NCI-H2029 (cell line): ENCODE measurements at regions not wholly inside any gene's neighbourhood (a gene's known extent, or its start where the extent isn't known, plus 50 kb on each side); places are given as distances from the start of the nearest gene placed in this dataset.
"Not testable (repeated sequence)": the region's sequence is repeated elsewhere in the genome, so short reads cannot be mapped to it uniquely, and the experiment has no call there.

Experiments used
- DNase-seq: peaks from one replicate; lab custom pipeline; 2025; lab: John Stamatoyannopoulos, UW

DNA sequence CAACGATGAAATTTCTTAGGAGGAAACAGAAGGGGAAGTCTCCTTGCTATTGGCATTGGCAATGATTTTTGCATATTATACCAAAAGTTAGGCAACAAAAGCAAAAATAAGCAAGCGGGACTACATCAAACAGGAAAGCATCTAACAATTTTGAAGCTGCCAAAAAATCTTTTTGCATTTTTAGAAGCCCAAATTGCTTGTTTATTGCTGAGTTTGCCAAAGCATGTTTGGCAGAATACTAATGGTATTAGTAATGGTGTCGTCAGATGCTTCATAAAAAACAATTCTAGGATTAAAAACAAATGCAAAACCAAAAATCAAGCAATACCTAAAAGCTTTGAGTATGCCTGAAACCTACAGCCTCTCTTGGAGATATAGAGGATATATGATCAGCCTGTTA, 80.0 kb downstream of the GALR1 start:
- no peak for DNase-seq

DNA sequence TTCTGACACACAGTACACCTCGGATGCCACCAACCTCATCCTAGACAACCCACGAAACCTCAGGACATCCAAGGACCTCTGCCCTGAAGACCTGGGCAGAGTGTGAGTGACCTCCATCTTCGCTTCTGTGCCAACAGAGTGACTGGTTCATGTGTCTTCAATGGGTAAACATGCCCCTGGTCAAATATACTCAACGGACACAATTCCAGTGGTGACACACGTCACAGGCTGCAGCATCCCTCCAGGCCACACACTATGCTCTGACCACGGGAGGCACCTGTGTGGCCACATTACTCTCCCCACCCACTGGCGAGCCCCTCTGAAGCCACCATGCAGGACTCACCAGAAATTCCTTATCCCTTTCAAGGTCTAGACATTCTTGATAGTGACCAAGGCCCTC, 85.2 kb downstream of the GALR1 start:
- DNase-seq = no peak

DNA sequence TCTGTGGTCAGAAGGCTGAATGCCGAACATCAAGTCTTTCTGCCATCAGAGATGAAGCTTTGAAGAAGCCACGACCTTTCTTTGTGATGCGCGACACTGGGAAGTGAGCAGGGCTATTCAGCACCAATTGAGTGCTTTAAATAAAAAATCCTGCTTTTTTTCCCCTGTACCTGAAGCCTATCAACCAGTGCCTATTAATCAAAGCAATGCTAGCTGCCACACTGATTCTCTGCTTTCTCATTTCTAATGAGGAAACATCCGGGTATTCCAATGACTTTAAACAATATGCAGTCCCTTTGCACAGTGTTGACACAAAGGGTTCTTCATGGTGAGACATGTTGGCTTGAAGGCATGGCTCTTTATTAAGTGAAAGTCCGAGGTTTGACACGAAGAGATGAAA, 88.0 kb downstream of the GALR1 start:
- DNase-seq = no peak

DNA sequence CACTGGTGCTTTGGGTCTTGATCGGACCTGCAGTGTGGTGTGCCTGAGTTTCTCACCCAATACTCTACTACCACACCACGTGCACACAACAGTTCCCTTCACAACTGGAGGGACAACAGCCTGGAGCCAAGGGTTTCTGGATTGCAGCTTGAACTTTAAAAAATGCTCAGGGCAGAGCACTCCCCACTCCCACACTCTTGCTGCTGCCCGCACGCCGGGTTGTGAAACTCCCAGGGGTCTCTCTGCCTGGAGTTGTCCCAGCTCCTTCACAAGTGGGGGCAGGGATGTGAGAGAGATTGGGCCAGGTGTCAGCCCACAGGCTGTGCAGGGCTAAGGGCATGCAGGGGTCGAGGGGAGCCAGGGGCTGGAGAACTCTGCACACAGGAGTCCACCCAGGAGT, 89.4 kb downstream of the GALR1 start:
- no peak for DNase-seq

DNA sequence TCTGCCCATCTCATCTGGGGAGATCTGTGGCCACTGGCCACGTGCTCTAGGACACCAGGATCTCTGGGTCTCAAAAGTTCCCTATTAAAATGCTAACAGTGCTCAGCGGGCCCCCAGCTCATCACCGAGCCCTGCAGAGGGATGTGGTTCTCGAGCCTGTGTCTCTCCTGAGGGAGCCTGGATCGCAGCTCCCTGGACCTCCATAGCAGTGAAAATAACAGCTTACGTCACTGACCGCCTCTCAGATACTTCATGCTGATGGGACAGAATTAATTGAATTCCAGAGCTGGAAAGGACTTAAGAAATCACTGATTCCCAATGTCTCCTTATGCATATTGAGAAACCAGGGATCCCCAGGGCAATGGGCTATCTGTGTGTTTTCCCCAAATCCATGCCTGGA, 90.0 kb downstream of the GALR1 start:
- no peak for DNase-seq

DNA sequence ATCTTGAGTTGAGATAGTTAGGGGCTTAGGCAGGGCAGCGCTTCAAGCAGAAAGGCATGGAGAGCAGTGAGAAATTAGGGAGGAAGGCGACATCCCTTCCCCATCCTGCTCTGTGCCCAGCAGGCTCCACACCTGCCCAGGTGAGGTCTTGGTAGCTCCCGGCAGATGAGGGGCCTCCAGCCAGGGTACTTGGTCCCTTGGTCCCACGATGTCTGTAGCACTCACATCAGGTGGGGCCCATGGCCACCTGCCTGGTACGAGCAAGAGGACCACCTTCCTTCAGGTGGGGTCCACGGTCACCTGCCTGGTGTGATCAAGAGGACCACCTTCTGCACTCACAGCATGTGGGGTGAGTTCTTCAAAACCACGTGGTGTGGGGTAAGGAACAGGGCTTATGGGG, 91.2 kb downstream of the GALR1 start:
- no peak for DNase-seq

DNA sequence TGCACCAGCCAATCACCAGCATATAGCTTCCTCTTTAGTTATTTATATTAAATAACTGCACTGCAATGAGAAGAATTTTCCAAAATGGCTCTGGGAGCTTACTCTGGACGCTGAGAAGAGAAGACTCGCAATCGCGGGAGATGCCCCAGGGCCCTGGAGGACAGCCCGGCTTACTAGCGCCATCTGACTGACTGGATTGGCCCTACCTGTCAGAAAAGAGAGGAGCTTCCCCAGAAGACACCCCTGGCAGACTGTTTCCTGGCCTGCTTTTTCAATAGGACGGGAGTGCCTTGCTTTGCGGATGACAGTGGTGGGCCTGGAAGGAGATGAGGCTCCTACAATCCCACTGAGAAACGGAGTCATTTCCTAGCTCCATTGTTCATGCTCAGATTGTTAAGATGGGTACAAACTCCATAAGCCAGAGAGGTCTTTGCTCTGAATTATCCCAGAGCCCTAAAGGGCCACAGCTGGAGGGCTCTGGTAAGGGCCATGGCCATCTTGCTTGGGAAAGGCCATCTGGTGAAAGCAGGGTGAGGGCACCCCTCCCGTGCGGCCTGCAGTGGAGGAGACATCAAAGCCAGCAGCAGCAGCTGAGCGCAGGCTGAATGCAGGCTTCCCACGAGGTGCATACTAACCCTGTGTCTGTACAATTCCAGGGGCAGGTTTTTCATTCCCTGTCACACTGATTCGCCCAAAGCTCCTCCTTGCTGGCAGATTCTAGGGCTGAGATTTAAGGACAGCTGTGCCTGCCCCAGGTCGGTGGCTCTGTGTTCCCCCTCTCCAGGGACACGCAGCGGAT, 92.1 kb downstream of the GALR1 start:
- no peak for DNase-seq

DNA sequence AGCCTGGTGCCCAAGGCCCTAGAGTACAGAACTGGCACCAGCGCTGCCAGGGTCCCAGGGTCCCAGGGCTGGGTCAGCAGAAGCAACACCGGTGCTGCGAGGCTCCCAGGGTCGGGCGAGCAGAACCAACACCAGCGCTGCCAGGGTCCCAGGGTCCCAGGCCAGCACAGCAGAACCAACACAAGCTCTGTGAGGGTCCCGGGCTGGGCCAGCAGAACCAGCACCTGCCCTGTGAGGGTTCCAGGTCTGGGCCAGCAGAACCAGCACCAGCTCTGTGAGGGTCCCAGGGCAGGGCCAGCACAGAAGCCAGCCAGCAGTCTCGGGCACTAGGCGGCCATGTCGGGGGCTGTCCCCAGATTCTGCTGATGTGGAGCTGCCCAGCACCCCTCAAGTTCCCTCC, 93.1 kb downstream of the GALR1 start:
- no peak for DNase-seq

DNA sequence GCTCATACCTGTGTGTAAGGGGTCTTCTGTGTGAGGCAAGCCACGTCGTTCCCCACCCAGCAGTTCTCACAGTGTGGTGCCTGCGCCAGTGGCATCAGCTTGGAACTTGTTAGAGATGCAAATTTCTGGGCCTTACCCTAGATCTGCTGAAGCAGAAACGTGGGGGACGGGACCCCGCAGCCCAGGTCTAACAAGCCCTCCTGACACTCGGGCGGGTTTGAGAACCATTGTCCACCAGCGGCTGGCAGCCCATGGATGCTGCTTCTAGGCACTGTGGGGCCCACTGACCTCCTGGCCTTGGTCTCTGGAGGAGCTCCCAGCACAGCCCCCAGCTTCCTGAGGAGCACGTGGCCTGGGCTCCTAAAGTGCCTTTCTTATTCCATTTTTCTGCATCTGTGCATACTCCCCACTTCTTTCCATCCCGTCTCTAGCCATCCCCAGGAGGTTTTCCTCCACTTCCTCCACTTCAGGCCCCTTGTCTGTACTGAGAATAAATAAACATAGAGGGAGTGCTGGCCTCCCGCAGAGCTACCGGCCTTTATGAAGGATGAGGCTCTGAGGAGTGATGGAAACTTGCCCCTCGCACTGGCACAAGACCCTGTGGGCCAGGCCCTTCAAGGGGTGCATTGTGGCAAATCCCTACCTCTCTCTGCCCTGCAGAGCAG, 94.3 kb downstream of the GALR1 start:
- DNase-seq = no peak

DNA sequence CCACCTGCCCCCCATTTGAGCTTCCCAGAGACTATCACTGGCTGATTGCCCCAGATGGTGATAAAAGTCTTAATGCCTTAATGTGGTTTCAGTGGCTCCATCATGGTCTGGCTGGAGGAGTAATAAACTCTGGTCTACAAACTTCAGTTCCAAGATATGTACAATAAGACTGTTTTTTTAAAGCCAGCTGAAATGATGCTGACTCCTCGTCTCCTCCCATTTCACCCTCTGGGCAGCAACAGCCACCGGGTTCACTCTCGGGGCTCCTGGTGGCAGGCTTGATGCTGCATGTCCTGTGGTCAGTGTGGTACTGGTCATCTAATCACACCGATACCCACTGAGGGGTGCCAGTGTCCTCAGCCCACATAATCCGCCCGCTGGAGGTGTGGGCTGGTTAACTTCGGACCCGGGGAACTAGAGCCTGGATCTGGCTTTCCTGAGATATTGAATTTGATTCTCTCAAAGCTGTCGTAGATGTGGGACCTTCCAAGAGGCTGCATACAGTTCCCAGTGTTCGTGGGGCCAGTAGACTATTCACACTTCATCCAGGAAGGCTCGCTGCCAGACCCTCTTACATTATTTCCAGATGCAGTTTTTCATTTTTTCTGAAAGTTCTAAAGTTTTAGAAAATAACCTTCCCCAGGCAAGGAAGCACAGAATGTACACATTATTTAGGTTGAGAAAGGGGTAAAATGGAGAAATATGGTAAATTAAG, 95.3 kb downstream of the GALR1 start:
- no peak for DNase-seq

DNA sequence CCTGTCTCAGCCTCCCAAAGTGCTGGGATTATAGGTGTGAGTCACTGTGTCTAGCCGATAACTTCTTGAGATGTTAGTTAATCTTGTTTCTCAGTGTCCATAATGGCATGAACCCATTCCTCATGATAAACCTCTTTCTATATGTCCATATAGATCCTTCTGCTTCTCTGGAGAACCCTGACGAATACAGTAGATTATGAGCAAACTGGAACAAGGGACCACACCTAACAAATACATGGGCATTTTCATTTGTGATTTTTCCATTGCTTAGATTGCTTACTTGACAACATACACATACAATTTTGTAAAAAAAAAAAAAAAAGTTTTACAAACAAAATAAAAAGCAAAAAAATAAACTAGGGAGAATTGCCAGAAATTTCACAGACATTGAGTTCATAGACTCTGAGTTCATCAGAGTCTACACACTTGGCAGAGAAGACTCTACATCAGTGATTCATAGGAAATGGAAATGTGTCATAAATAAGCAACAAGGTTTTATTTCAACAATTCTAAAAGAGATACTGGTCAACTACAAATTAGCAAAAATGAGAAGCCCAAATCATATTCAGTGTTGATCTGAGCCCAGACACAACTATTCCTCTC, 96.7 kb downstream of the GALR1 start:
- no peak for DNase-seq

DNA sequence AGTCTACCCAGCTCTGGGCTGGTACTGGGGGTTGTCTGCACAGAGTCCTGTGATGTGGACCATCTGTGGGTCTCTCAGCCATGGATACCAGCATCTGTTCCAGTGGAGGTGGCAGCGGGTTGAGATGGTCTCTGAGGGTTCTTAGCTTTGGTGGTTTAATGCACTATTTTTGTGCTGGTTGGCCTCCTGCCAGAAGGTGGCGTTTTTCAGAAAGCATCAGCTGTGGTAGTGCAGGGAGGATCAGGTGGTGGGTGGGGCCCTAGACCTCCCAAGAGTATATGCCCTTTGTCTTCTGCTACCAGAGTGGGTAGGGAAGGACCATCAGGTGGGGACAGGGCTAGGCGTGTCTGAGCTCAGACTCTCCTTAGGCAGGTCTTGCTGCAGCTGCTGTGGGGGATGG, 103.7 kb downstream of the GALR1 start:
- DNase-seq = not testable (repeated sequence)

DNA sequence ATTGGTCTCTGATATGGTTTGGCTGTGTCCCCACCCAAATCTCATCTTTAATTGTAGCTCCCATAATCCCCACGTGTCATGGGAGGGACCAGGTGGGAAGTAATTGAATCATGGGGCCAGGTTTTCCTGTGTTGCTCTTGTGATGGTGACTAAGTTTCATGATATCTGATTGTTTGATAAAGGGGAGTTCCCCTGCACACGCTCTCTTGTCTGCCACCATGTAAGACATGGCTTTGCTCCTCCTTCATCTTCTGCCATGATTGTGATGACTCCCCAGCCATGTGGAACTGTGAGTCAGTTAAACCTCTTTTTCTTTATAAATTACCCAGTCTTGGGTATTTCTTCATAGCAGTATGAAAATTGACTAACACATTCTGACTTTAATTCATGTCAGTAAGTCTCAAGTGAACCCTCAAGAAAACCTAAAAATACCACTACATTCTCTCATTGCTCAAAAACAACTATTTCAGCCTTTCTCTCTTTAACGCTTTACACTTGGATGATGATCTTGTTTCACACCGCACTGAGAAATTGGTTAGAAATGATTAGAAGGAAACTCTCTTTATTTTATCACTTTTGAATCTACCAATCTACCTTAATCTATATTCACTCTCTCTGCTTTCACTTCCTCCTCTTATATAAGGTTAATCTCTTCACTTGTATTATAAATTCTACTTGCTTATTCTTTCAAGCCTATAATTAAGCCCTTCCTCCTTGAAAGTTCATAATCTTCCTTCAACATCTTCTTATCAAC, 110.1 kb downstream of the GALR1 start:
- no peak for DNase-seq

DNA sequence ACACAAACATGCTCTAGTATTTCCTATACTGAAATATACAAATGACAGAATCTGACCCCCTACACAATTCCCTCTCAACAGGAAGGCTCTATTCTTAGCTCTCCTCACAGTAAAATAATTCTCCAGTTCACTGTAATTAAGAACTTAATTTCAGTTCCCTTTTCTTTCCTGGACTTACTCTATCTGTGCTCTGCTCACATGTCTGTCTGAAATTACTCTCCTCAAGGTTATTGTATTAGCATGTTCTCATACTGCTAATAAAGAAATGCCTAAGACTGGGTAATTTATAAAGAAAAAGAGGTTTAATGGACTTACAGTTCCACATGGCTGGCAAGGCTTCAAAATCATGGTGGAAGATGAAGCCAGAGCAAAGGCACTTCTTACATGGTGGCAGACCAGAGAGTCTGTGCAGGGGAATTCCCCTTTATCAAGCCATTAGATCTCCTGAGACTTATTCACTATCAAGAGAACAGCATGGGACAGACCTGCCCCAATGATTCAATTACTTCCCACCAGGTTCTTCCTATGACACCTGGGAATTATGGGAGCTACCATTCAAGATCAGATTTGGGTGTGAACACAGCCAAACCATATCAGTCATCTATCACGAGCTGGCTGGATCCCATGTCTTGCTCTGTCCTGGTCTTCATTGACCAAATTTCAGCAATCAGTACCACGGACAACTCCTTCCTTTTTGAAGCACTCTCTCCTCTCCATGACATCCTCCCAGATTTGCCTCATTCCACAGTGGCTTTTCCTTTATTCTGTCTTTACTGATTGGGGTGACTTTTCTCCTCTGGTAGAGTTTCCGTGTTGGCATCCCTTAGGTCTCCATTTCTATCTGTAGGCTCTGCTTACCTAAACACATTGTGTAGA, 110.9 kb downstream of the GALR1 start:
- DNase-seq = no peak

DNA sequence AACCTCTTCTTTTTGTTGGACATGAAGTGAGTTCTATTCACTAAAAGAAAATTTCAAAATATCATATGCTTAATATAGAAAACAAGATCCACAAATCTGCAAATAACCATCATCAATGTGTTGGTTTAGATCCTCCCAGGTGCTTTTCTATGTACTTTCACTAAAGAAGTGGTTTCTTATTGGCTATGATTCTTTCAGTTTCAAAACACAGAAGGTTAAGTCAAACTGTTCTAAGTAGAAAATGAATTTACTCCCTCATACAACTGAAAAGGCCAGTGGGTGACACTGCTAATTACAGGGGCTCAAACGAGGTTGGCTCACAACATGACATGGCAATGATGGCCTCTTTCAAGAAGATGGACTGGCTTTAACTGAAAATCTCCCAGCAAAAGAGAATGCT, 111.7 kb downstream of the GALR1 start:
- DNase-seq = no peak

DNA sequence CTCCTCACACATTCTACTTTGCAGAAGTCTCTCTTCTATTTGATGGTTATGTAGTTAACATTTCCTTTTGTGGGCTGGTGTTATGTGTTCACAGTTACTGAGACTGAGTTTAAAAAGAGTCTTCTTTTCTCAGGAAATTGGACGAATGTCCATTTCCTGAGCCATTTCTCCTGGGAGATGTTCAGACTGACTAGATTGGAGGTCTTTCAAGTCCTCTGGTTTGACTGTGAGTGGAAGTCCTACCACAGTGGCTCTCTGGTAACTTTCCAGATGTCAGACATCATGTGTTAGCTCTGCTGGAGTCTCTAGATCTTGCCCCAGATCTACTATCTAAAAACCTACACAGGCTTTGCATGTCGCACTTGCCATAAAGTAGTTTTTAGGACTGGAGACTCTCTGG, 116.0 kb downstream of the GALR1 start:
- no peak for DNase-seq

DNA sequence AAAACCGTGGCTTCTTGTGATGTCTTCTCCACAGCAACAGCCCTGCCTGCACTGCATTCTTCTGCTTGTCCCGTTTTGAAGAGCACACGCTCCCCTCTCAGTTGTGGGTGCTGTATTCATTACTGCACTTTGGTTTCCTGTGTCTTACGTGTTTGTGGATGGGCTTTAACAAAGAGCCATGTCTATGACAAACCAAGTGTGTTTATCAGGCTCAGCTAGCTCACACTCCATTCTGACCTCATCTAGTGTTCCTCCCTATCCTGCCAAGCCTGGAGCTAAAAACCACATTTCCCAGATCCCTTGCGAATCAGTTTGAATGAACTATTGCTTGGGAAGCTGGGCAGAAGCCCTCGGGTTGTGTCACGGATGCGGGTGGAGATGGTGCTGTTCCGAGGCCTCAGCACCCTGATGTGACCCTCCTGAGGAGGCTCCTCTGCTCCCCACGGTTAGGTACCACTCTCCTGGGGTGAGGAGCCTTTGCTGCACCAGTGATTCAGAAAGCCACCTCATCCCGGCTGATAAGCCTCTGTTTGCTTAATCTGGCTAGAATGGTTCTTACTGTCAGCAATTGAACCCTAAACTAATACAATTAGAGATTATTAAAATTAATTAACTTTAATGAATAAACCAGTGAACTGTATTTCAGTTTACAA, 116.5 kb downstream of the GALR1 start:
- DNase-seq = no peak

DNA sequence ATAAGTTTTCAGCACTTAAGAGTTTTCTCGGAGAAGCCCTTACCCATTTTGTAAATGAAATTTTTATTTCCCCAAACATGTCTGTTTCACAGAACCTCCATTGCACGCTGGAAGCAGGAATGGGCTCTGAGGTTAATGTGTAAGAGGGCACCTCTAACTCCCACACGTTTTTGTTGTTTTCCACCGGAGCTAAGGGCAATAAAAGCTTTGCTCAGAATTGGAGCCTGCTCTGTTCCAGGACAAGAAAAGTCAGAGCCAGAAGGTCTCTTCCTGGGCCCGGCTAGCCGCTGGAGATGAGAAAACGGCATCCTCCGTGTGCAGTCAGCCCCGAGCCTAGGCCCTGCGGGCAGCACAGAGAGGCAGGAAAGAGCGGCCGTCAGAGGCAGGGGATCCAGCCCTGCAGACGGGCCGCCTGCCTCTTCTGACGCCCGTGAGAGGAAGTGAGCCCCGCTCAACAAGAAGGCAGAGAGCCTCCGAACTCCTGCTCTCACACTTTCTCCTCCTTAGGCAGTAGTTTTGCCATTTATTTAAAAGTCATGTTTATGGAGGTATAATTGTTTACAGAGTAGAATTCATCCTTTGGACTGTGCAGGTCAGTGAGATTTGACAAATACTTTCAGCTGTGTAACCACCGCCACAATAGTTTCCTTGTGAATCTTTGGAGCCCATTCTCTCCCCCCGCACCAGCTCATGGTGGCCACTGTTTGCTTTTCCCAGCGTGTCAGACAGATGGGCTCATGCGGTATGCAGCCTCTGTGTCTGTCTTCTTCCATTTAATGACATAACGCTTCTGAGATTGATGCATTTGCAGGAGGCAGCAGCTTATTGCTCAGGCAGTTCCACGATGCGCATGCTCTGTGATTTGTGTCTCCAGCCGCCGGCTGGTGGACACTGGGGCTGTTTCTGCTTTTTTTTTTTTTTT, 117.3 kb downstream of the GALR1 start:
- DNase-seq = no peak

DNA sequence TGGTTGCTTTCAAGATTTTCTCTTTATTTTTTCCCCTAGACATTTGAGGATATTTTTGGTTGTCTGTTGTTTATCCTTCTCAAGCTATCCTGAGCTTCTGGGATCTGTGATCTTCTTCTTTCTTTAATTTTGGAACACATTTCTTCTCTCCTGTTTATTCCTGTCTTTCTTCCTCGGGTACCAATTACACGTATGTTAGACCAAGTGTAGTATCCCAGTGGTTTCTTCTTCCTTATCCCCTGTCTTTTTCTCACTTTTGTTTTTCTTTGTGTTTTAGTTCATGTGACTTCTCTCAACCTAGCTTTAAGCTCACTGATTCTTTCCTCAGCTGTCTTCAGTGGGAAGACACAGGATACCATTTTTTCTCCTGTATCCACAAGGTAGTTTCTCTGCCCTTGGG, 120.0 kb downstream of the GALR1 start:
- no peak for DNase-seq
